22Rv1 (cell line): ENCODE measurements at regions not wholly inside any gene's neighbourhood (a gene's known extent, or its start where the extent isn't known, plus 50 kb on each side); places are given as distances from the start of the nearest gene placed in this dataset.
"Not testable (repeated sequence)": the region's sequence is repeated elsewhere in the genome, so short reads cannot be mapped to it uniquely, and the experiment has no call there.

Experiments
- H3K27ac ChIP-seq: fragments of 450-650 bp; 2 replicates; pipeline ENCODE4 v1.5.1; 2017
- ZFX ChIP-seq: fragments of 450-650 bp; IDR thresholded peaks from 2 replicates; pipeline ENCODE4 v1.6.1; 2017; ENCODE audit warnings: antibody characterized with exemption, borderline replicate concordance
- TF ChIP-seq, protein P1 (sequence below): fragments of 450-650 bp; IDR thresholded peaks from 2 replicates; pipeline ENCODE4 v1.5.1; 2017; ENCODE audit warnings: mild to moderate bottlenecking

DNA sequence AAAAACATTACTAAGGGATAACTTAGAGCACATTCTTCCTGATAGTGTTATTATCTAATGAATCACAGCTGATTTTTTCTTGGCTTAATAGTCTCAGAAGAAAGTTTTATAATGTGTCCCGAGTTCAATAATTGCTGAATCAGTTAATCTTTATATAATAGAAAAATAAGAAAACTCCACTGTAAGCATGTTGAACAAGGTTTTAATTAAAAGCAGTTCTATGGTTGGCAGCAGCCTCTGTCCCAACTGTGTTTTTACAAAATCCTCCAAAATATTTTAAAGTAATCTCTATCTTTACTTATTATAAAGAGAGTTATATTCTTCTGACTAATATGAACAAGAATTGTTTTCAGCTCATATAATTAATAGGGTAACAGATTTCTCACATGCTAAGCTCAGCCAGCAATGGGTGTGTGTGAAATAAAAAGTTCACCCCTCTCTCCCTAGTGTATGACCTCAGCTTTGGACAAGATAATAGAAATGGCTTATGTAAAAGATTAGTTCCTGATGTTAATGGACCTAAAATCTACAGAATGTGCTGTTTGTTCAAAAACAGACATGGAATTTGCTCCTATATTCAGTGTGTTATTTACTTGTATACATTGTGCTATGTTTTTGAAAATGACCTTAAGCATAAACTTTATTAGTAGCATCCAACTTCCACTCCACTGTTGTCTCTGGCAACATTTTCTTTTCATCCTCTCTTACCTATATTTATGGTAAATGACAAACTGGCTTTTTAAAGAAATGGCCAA lies 67.1 kb upstream of the DCN start:
- TF ChIP-seq ZFX, result no peak
- TF ChIP-seq, protein P1, sequence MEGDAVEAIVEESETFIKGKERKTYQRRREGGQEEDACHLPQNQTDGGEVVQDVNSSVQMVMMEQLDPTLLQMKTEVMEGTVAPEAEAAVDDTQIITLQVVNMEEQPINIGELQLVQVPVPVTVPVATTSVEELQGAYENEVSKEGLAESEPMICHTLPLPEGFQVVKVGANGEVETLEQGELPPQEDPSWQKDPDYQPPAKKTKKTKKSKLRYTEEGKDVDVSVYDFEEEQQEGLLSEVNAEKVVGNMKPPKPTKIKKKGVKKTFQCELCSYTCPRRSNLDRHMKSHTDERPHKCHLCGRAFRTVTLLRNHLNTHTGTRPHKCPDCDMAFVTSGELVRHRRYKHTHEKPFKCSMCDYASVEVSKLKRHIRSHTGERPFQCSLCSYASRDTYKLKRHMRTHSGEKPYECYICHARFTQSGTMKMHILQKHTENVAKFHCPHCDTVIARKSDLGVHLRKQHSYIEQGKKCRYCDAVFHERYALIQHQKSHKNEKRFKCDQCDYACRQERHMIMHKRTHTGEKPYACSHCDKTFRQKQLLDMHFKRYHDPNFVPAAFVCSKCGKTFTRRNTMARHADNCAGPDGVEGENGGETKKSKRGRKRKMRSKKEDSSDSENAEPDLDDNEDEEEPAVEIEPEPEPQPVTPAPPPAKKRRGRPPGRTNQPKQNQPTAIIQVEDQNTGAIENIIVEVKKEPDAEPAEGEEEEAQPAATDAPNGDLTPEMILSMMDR, result no peak
- H3K27ac ChIP-seq, result no peak overlapping the region

DNA sequence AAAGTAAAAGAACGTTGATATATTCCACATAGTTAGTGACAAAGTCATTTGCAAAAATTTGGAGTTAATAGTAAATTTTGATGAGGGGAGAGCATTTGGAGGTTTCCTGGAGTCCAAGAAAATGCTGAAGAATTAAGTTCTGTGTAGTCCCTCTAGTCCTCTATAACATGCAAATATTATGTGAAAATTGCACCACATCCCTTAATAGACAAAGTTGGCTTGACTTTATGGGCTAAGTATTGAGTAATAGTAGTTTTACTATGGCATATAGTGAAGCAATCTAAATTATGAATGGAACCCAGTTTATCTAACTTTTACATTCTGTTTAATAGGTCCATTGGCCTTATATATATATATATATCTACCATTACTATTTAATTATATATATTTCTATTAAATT lies 66.4 kb upstream of the DCN start:
- TF ChIP-seq, protein P1, result no peak
- TF ChIP-seq ZFX, result no peak
- H3K27ac ChIP-seq, result no peak overlapping the region

DNA sequence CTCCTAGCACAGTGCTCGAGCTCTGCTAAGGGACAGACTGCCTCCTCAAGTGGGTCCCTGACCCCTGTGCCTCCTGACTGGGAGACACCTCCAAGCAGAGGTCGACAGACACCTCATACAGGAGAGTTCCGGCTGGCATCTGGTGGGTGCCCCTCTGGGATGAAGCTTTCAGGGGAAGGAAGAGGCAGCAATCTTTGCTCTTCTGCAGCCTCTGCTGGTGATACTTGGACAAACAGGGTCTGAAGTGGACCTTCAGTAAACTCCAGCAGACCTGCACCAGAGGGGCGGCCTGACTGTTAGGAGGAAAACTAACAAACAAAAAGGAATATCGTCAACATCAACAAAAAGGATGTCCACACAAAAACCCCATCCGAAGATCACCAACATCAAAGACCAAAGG lies 60.6 kb upstream of the DCN start:
- TF ChIP-seq, protein P1, result peak; percentile 25
- H3K27ac ChIP-seq, result not testable (repeated sequence)

DNA sequence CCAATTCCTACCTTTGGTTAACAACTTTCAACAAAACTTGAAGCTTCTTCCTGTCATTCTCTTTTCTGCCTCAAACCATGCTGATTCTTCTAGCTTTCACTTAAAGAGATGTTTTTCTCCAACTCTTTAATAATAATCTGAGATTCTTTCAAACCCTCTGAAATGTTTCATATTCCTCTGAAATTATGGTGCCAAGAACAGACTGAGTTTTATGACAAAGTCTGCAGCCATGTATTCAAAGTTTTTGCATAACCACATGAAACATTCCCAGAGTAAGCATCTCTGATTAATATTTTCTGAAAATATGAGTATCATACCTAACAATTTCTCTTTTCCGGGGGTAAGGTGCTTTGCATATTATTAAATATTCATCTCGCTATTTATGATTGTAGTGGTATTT lies 59.1 kb upstream of the DCN start:
- H3K27ac ChIP-seq, result no peak overlapping the region
- TF ChIP-seq ZFX, result no peak
- TF ChIP-seq, protein P1, result no peak

DNA sequence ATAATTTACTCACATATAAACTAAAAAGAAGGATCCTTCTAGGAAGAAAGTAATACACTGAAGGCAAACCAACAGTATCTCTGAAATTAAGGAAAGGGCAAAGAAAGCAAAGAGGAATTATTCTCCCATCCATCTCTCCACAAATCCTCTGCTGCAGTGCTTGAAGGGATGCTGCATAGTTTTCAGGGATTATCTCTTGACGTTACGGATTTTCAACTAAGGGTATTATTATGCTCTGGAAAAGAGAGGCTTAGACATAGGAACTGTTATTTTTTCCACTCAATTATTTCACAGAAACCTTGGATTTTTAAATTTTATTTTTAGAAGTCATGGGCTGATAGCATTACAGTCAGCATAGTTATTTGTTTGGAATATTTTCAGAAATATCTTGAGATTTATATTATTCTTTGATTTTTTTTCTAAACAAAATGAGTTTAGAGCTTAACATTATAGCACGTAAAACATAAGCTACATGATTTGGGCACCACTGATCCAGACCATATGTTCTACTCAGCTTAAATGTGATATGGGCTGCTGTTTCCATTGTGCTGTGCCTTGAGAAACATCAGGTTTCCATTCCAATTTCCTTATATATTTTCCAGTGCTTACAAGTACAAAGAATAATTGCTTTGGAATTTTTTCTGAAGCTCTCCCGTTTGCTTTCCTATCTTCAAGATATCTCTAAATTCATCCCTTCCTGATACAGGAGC lies 57.9 kb upstream of the DCN start:
- TF ChIP-seq, protein P1, result no peak
- no peak for TF ChIP-seq ZFX
- H3K27ac ChIP-seq, result no peak overlapping the region

DNA sequence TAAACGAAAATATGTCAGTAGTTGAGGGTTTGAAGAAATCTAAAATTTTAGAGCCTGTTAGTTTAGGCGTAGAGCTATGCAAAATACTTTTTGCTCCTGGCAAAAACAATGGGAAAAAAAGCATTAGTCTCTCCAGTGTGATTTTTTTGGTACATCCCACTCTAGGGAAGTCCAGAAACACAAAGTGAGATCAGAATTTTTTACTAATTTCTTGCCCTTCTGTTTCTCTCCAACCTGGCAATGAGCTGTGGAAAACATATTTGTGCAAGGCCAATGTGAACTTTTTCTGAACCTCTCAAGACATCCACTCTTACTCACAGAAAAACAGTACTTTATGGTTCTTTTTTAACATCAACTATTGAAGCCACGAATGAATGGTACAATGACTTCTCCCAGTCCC lies 56.9 kb upstream of the DCN start:
- no peak overlapping the region for H3K27ac ChIP-seq
- TF ChIP-seq ZFX, result no peak
- TF ChIP-seq, protein P1, result no peak
